ENCODE measurements at regions not wholly inside any gene's neighbourhood (a gene's known extent, or its start where the extent isn't known, plus 50 kb on each side); places are given as distances from the start of the nearest gene placed in this dataset.

DNA sequence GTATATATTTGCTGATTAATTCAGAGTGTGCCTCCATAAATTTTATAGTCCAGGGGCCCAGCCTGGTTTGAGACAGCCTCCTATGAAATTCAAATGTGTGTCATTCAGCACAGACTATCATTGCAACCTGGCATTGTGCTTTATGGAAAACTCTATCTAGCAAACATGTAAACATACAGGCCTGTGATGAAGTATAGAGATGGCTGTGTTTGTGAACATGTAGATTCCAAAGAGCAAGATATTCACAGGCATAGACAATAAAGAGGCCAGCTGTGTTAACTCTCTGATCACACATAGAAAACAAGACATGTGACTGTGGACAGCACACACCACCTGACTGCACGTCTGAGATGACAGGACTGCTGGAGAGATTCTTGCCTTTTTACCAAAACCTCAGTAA is 297.9 kb downstream of the EN1 start (continued):
- TF ChIP-seq, protein P1, sequence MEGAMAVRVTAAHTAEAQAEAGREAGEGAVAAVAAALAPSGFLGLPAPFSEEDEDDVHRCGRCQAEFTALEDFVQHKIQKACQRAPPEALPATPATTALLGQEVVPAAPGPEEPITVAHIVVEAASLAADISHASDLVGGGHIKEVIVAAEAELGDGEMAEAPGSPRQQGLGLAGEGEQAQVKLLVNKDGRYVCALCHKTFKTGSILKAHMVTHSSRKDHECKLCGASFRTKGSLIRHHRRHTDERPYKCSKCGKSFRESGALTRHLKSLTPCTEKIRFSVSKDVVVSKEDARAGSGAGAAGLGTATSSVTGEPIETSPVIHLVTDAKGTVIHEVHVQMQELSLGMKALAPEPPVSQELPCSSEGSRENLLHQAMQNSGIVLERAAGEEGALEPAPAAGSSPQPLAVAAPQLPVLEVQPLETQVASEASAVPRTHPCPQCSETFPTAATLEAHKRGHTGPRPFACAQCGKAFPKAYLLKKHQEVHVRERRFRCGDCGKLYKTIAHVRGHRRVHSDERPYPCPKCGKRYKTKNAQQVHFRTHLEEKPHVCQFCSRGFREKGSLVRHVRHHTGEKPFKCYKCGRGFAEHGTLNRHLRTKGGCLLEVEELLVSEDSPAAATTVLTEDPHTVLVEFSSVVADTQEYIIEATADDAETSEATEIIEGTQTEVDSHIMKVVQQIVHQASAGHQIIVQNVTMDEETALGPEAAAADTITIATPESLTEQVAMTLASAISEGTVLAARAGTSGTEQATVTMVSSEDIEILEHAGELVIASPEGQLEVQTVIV (IDR thresholded peaks at IDR 0.05; ENCODE audit: borderline replicate concordance, partially characterized antibody), result no peak
- TF ChIP-seq IRF4 (IDR thresholded peaks at IDR 0.05; ENCODE audit: low read depth, low read length) (no peak), GABPA (IDR thresholded peaks at IDR 0.05; ENCODE audit: low read depth) (no peak), STAT3 (IDR thresholded peaks at IDR 0.05; ENCODE audit: low read depth, low read length) (no peak), MTA3 (IDR thresholded peaks at IDR 0.05; ENCODE audit: borderline replicate concordance, low read length) (no peak), POU2F2 (IDR thresholded peaks at IDR 0.05; ENCODE audit: borderline replicate concordance, low read depth, low read length) (no peak), TCF3 (IDR thresholded peaks at IDR 0.05; ENCODE audit: borderline replicate concordance, insufficient read depth, low read depth, low read length) (no peak)
- TF ChIP-seq, protein P2, sequence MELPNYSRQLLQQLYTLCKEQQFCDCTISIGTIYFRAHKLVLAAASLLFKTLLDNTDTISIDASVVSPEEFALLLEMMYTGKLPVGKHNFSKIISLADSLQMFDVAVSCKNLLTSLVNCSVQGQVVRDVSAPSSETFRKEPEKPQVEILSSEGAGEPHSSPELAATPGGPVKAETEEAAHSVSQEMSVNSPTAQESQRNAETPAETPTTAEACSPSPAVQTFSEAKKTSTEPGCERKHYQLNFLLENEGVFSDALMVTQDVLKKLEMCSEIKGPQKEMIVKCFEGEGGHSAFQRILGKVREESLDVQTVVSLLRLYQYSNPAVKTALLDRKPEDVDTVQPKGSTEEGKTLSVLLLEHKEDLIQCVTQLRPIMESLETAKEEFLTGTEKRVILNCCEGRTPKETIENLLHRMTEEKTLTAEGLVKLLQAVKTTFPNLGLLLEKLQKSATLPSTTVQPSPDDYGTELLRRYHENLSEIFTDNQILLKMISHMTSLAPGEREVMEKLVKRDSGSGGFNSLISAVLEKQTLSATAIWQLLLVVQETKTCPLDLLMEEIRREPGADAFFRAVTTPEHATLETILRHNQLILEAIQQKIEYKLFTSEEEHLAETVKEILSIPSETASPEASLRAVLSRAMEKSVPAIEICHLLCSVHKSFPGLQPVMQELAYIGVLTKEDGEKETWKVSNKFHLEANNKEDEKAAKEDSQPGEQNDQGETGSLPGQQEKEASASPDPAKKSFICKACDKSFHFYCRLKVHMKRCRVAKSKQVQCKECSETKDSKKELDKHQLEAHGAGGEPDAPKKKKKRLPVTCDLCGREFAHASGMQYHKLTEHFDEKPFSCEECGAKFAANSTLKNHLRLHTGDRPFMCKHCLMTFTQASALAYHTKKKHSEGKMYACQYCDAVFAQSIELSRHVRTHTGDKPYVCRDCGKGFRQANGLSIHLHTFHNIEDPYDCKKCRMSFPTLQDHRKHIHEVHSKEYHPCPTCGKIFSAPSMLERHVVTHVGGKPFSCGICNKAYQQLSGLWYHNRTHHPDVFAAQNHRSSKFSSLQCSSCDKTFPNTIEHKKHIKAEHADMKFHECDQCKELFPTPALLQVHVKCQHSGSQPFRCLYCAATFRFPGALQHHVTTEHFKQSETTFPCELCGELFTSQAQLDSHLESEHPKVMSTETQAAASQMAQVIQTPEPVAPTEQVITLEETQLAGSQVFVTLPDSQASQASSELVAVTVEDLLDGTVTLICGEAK (IDR thresholded peaks at IDR 0.05; ENCODE audit: borderline replicate concordance), result no peak

All from GM12878 (cell line).